Erythroblast (primary cell): ENCODE measurements at regions not wholly inside any gene's neighbourhood (a gene's known extent, or its start where the extent isn't known, plus 50 kb on each side); places are given as distances from the start of the nearest gene placed in this dataset.

Experiments
- GATA1 ChIP-seq: IDR thresholded peaks from 2 replicates; pipeline ENCODE4 v1.6.1; 2011; ENCODE audit warnings: low read depth, mild to moderate bottlenecking, control low read depth, low read length, moderate library complexity
- POLR2A ChIP-seq: IDR thresholded peaks from 2 replicates; pipeline ENCODE4 v1.6.1; 2011; ENCODE audit warnings: mild to moderate bottlenecking, low read length

GRCh38 chr7:46368871-46369270, 447.8 kb upstream of the IGFBP3 start:
- TF ChIP-seq POLR2A: no peak
- no peak for TF ChIP-seq GATA1
